Body of pancreas (tissue), 4 donors: ENCODE measurements at regions not wholly inside any gene's neighbourhood (a gene's known extent, or its start where the extent isn't known, plus 50 kb on each side); places are given as distances from the start of the nearest gene placed in this dataset.

ENCODE experiments used
- POLR2A ChIP-seq, 3 donors: fragments of 450-650 bp; IDR thresholded peaks; one replicate each; pipeline ENCODE4 v1.6.1; 2016; ENCODE audit warnings: antibody characterized with exemption in 3 of 3, mild to moderate bottlenecking in 2 of 3
- TF ChIP-seq, protein P1 (sequence below), 7 experiments: fragments of 450-650 bp in 4 of 7; fragments of 200-600 bp in 3 of 7; sonication (generic) in 3 of 7; IDR thresholded peaks; one replicate each; pipeline ENCODE4 v1.5.1; 2016 to 2019; ENCODE audit warnings: antibody characterized with exemption in 7 of 7

DNA sequence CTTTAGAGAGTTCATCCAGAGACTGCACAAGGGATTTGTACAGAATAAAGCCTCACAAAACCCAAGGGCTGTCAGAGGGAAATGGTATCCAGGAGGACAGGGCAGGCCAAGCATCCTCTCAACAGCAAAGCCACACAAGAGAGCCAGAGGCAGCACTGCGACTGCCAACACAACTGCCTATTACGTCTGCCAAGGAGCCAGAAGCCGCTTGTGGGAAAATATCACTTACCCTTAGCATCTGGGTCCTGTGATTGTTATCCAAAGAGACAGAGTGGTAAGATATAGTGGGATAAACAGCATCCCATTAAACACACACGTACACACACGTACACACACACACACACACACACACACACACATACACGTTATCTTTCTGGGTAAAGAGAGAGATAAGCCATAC lies 618.3 kb upstream of the AGTR1 start:
- no peak for TF ChIP-seq POLR2A (IDR thresholded peaks at IDR 0.05)
- TF ChIP-seq, protein P1, sequence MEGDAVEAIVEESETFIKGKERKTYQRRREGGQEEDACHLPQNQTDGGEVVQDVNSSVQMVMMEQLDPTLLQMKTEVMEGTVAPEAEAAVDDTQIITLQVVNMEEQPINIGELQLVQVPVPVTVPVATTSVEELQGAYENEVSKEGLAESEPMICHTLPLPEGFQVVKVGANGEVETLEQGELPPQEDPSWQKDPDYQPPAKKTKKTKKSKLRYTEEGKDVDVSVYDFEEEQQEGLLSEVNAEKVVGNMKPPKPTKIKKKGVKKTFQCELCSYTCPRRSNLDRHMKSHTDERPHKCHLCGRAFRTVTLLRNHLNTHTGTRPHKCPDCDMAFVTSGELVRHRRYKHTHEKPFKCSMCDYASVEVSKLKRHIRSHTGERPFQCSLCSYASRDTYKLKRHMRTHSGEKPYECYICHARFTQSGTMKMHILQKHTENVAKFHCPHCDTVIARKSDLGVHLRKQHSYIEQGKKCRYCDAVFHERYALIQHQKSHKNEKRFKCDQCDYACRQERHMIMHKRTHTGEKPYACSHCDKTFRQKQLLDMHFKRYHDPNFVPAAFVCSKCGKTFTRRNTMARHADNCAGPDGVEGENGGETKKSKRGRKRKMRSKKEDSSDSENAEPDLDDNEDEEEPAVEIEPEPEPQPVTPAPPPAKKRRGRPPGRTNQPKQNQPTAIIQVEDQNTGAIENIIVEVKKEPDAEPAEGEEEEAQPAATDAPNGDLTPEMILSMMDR (IDR thresholded peaks at IDR 0.05) = no peak
